SW480 (cell line): ENCODE measurements at regions not wholly inside any gene's neighbourhood (a gene's known extent, or its start where the extent isn't known, plus 50 kb on each side); places are given as distances from the start of the nearest gene placed in this dataset.

ENCODE experiments used
- DNase-seq: peaks from one replicate; pipeline ENCODE4 v3.0.0-alpha.2; 2016; ENCODE audit warnings: low spot score

- no peak for DNase-seq
Observed at GRCh38 chr21:16492892-16493291, 763.1 kb downstream of the USP25 start.

- DNase-seq: no peak
Observed at GRCh38 chr21:16496609-16497008, 766.8 kb downstream of the USP25 start.

GRCh38 chr21:16500271-16500670 is 770.5 kb downstream of the USP25 start:
- no peak for DNase-seq

- DNase-seq: no peak
Observed at GRCh38 chr21:16502273-16502672, 772.5 kb downstream of the USP25 start.

- DNase-seq: no peak
Observed at GRCh38 chr21:16502897-16503296, 773.1 kb downstream of the USP25 start.

- no peak for DNase-seq
Observed at GRCh38 chr21:16504281-16504680, 774.5 kb downstream of the USP25 start.

GRCh38 chr21:16504766-16505165 is 775.0 kb downstream of the USP25 start:
- no peak for DNase-seq

GRCh38 chr21:16509476-16509875 is 779.7 kb downstream of the USP25 start:
- no peak for DNase-seq

- no peak for DNase-seq
Observed at GRCh38 chr21:16514316-16514715, 784.5 kb downstream of the USP25 start.

- no peak for DNase-seq
Observed at GRCh38 chr21:16517383-16517782, 787.6 kb downstream of the USP25 start.

- DNase-seq: no peak
Observed at GRCh38 chr21:16519036-16519435, 789.3 kb downstream of the USP25 start.

- DNase-seq: no peak
Observed at GRCh38 chr21:16519644-16520043, 789.9 kb downstream of the USP25 start.

- no peak for DNase-seq
Observed at GRCh38 chr21:16522548-16522947, 792.8 kb downstream of the USP25 start.

- DNase-seq: no peak
Observed at GRCh38 chr21:16530656-16531055, 800.9 kb downstream of the USP25 start.

- no peak for DNase-seq
Observed at GRCh38 chr21:16532840-16533239, 803.1 kb downstream of the USP25 start.

- no peak for DNase-seq
Observed at GRCh38 chr21:16533692-16534407, 804.1 kb downstream of the USP25 start.

GRCh38 chr21:16534408-16535101 is 804.8 kb downstream of the USP25 start:
- no peak for DNase-seq

GRCh38 chr21:16535102-16535422 is 805.3 kb downstream of the USP25 start:
- no peak for DNase-seq

- no peak for DNase-seq
Observed at GRCh38 chr21:16535626-16536025, 805.8 kb downstream of the USP25 start.

GRCh38 chr21:16536140-16536539 is 806.4 kb downstream of the USP25 start:
- DNase-seq: no peak

- DNase-seq: no peak
Observed at GRCh38 chr21:16536643-16537434, 807.1 kb downstream of the USP25 start.

- no peak for DNase-seq
Observed at GRCh38 chr21:16537501-16537900, 807.7 kb downstream of the USP25 start.

GRCh38 chr21:16538405-16538804 is 808.6 kb downstream of the USP25 start:
- no peak for DNase-seq
